Neural progenitor cell (in vitro differentiated cells): ENCODE measurements at regions not wholly inside any gene's neighbourhood (a gene's known extent, or its start where the extent isn't known, plus 50 kb on each side); places are given as distances from the start of the nearest gene placed in this dataset.

ENCODE experiments used
- EZH2 ChIP-seq: fragments of 200-600 bp; sonication (generic); IDR thresholded peaks from 2 replicates; pipeline ENCODE4 v1.6.1; 2017; ENCODE audit warnings: antibody characterized with exemption, mild to moderate bottlenecking, moderate library complexity
- EZH2phosphoT487 ChIP-seq: fragments of 200-600 bp; sonication (generic); IDR thresholded peaks from 2 replicates; pipeline ENCODE4 v1.6.1; 2017; ENCODE audit warnings: antibody characterized with exemption
- TF ChIP-seq, protein P1 (sequence below): fragments of 200-600 bp; sonication (generic); IDR thresholded peaks from 2 replicates; pipeline ENCODE4 v1.5.1; 2017; ENCODE audit warnings: antibody characterized with exemption, mild to moderate bottlenecking

- TF ChIP-seq, protein P1, sequence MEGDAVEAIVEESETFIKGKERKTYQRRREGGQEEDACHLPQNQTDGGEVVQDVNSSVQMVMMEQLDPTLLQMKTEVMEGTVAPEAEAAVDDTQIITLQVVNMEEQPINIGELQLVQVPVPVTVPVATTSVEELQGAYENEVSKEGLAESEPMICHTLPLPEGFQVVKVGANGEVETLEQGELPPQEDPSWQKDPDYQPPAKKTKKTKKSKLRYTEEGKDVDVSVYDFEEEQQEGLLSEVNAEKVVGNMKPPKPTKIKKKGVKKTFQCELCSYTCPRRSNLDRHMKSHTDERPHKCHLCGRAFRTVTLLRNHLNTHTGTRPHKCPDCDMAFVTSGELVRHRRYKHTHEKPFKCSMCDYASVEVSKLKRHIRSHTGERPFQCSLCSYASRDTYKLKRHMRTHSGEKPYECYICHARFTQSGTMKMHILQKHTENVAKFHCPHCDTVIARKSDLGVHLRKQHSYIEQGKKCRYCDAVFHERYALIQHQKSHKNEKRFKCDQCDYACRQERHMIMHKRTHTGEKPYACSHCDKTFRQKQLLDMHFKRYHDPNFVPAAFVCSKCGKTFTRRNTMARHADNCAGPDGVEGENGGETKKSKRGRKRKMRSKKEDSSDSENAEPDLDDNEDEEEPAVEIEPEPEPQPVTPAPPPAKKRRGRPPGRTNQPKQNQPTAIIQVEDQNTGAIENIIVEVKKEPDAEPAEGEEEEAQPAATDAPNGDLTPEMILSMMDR, result no peak
- TF ChIP-seq EZH2, result no peak
- no peak for TF ChIP-seq EZH2phosphoT487
Observed at GRCh38 chrX:84830836-84831235, 172.8 kb upstream of the APOOL start.
